GM12878 (cell line): ENCODE measurements at regions not wholly inside any gene's neighbourhood (a gene's known extent, or its start where the extent isn't known, plus 50 kb on each side); places are given as distances from the start of the nearest gene placed in this dataset.

Experiments
- ATAC-seq: fragments of 200-7000 bp; cut with Tn5 transposase; 3 replicates; pipeline ENCODE4 v1.9.1; 2020; ENCODE audit warnings: mild to moderate bottlenecking, moderate library complexity
- BruUV-seq: library from RNA; stranded (reverse); fragments of 400-500 nt; replicated peaks from 2 replicates; lab custom pipeline; 2021; lab: Mats Ljungman, UMichigan
- CTCF ChIA-PET: fragments of 300-600 bp; sonication (Branson Sonifier 250); formaldehyde crosslinking; extraction: SDS; loops from one replicate; lab custom pipeline; 2021; ENCODE audit warnings: inconsistent platforms; lab: Yijun Ruan, JAX
- POLR2A ChIA-PET: fragments of 350-600 bp; formaldehyde crosslinking; extraction: SDS; loops from one replicate; lab custom pipeline; 2021; ENCODE audit warnings: inconsistent platforms; lab: Charles Lee
- RAD21 ChIA-PET: fragments of 300-600 bp; sonication (Branson Sonifier 250); formaldehyde crosslinking; loops from one replicate; lab custom pipeline; 2023; ENCODE audit warnings: antibody characterized with exemption; ENCODE audit not compliant: unreplicated experiment; lab: Charles Lee
- SMC1A ChIA-PET: fragments of 300-600 bp; sonication (Branson Sonifier 250); formaldehyde crosslinking; loops from one replicate; lab custom pipeline; 2023; ENCODE audit not compliant: unreplicated experiment, uncharacterized antibody; lab: Charles Lee
- DNase-seq: peaks from one replicate; pipeline ENCODE4 v3.0.0-alpha.2; 2011; ENCODE audit warnings: low read depth, low spot score
- FAIRE-seq: peaks from 3 replicates; lab custom pipeline; 2011; peaks lifted over from hg19 to GRCh38; lab: Jason Lieb, UNC
- H2AFZ ChIP-seq: 2 replicates; pipeline ENCODE4 v1.6.0; 2011; ENCODE audit warnings: low read depth, low read length, control low read depth; ENCODE audit not compliant: control insufficient read depth
- H3K27ac ChIP-seq: 2 replicates; pipeline ENCODE4 v1.5.1; 2011; ENCODE audit warnings: control low read depth; ENCODE audit not compliant: control insufficient read depth, insufficient read depth
- H3K27me3 ChIP-seq, 2 experiments: replicated peaks in 1 of 2; 2 replicates each; pipeline versions ENCODE4 v1.6.0 to v1.6.1; 2011; ENCODE audit warnings: low read length in 1 of 2; ENCODE audit not compliant: control insufficient read depth in 2 of 2, insufficient read depth in 2 of 2
- H3K36me3 ChIP-seq, 2 experiments: 2 replicates each; pipeline ENCODE4 v1.5.1; 2011; ENCODE audit warnings: low read length in 1 of 2; ENCODE audit not compliant: control insufficient read depth in 2 of 2, insufficient read depth in 2 of 2
- H3K4me1 ChIP-seq: 2 replicates; pipeline ENCODE4 v1.6.1; 2011; ENCODE audit warnings: mild to moderate bottlenecking, low read length, moderate library complexity, mixed read lengths; ENCODE audit not compliant: control insufficient read depth, insufficient read depth
- H3K4me2 ChIP-seq: 2 replicates; pipeline ENCODE4 v1.6.0; 2011; ENCODE audit warnings: control low read depth; ENCODE audit not compliant: control insufficient read depth, insufficient read depth
- H3K4me3 ChIP-seq: fragments of 200-600 bp; sonication (generic); 2 replicates; pipeline ENCODE4 v1.5.1; 2016
- H3K79me2 ChIP-seq: 2 replicates; pipeline ENCODE4 v1.6.0; 2011; ENCODE audit warnings: low read length; ENCODE audit not compliant: control insufficient read depth, insufficient read depth
- H3K9ac ChIP-seq: 2 replicates; pipeline ENCODE4 v1.8.0; 2011; ENCODE audit warnings: low read length, control low read depth, mixed read lengths; ENCODE audit not compliant: control insufficient read depth, insufficient read depth
- H3K9me3 ChIP-seq: replicated peaks from 3 replicates; pipeline ENCODE4 v1.5.1; 2011; ENCODE audit warnings: mild to moderate bottlenecking, low read length; ENCODE audit not compliant: control insufficient read depth, insufficient read depth
- H4K20me1 ChIP-seq: 2 replicates; pipeline ENCODE4 v1.6.0; 2011; ENCODE audit not compliant: control insufficient read depth, insufficient read depth
- BRCA1 ChIP-seq: IDR thresholded peaks from 2 replicates; pipeline ENCODE4 v1.6.1; 2011; ENCODE audit warnings: low read depth, low read length, improper control_type of control experiment
- CHD4 ChIP-seq: fragments of 200-600 bp; sonication (generic); IDR thresholded peaks from 2 replicates; pipeline ENCODE4 v1.6.1; 2016; ENCODE audit warnings: mild to moderate bottlenecking
- CTCF ChIP-seq, 3 experiments: IDR thresholded peaks in 2 of 3; conservative IDR thresholded peaks in 1 of 3; 2 replicates each; pipeline ENCODE4 v1.5.1; 2011; ENCODE audit warnings: low read depth in 3 of 3, low read length in 3 of 3, mild to moderate bottlenecking in 3 of 3, control low read depth in 2 of 3, moderate library complexity in 2 of 3, inconsistent platforms in 1 of 3, mixed read lengths in 1 of 3; ENCODE audit not compliant: control insufficient read depth in 2 of 3, insufficient read depth in 1 of 3; ENCODE audit errors: extremely low read depth in 1 of 3
- EZH2 ChIP-seq: IDR thresholded peaks from 2 replicates; pipeline ENCODE4 v1.6.1; 2012; ENCODE audit warnings: low read depth, mild to moderate bottlenecking, control low read depth, inconsistent platforms, low read length, borderline replicate concordance; ENCODE audit not compliant: control insufficient read depth
- HCFC1 ChIP-seq: fragments of 150-350 bp; IDR thresholded peaks from 2 replicates; pipeline ENCODE4 v1.6.1; 2014; ENCODE audit warnings: low read length
- JUND ChIP-seq: IDR thresholded peaks from 2 replicates; pipeline ENCODE4 v1.6.1; 2012; ENCODE audit warnings: low read depth, mild to moderate bottlenecking, low read length, improper control_type of control experiment, moderate library complexity
- KAT2A ChIP-seq: conservative IDR thresholded peaks from 2 replicates; pipeline ENCODE4 v1.6.1; 2011; ENCODE audit warnings: low read depth, low read length; ENCODE audit not compliant: control insufficient read depth
- NR2C1 ChIP-seq: fragments of 450-650 bp; IDR thresholded peaks from 2 replicates; pipeline ENCODE4 v1.6.1; 2017; ENCODE audit warnings: antibody characterized with exemption, mild to moderate bottlenecking, moderate library complexity
- PAX8 ChIP-seq: fragments of 450-650 bp; IDR thresholded peaks from 2 replicates; pipeline ENCODE4 v1.6.1; 2017; ENCODE audit warnings: mild to moderate bottlenecking, moderate library complexity
- POU2F2 ChIP-seq: IDR thresholded peaks from 3 replicates; pipeline ENCODE4 v1.6.1; 2011; ENCODE audit warnings: low read depth, mild to moderate bottlenecking, low read length, borderline replicate concordance
- RCOR1 ChIP-seq: conservative IDR thresholded peaks from 2 replicates; pipeline ENCODE4 v1.6.1; 2012; ENCODE audit warnings: low read depth, low read length, improper control_type of control experiment
- SMAD1 ChIP-seq: fragments of 450-650 bp; IDR thresholded peaks from 2 replicates; pipeline ENCODE4 v1.6.1; 2018; ENCODE audit warnings: mild to moderate bottlenecking, low read depth; ENCODE audit not compliant: partially characterized antibody
- SMC3 ChIP-seq: IDR thresholded peaks from 2 replicates; pipeline ENCODE4 v1.6.1; 2011; ENCODE audit warnings: low read length, improper control_type of control experiment, borderline replicate concordance
- SREBF1 ChIP-seq: IDR thresholded peaks from 2 replicates; pipeline ENCODE4 v1.6.1; 2012; ENCODE audit warnings: mild to moderate bottlenecking, low read length
- SUZ12 ChIP-seq: fragments of 200-600 bp; sonication (generic); IDR thresholded peaks from one replicate; pipeline ENCODE4 v1.6.1; 2018; ENCODE audit warnings: antibody characterized with exemption, mild to moderate bottlenecking; ENCODE audit not compliant: unreplicated experiment
- USF2 ChIP-seq: IDR thresholded peaks from 2 replicates; pipeline ENCODE4 v1.6.1; 2011; ENCODE audit warnings: low read depth, low read length, improper control_type of control experiment, borderline replicate concordance
- WRNIP1 ChIP-seq: IDR thresholded peaks from 2 replicates; pipeline ENCODE4 v1.6.1; 2011; ENCODE audit warnings: low read depth, low read length, improper control_type of control experiment, borderline replicate concordance
- ZNF24 ChIP-seq: fragments of 450-650 bp; IDR thresholded peaks from 2 replicates; pipeline ENCODE4 v1.6.1; 2017; ENCODE audit warnings: antibody characterized with exemption, mild to moderate bottlenecking
- ZNF622 ChIP-seq: fragments of 450-650 bp; IDR thresholded peaks from 2 replicates; pipeline ENCODE4 v1.6.1; 2017; ENCODE audit warnings: mild to moderate bottlenecking, inconsistent platforms
- WGBS: methylation state at CpG from one replicate; pipeline ENCODE4 v1.1.6; 2016; ENCODE audit warnings: low lambda C conversion rate; ENCODE audit not compliant: insufficient replicate concordance, insufficient coverage; ENCODE audit errors: missing lambda C conversion rate; 5-methylcytosine and 5-hydroxymethylcytosine counted together
- in situ Hi-C: fragments of 300-500 bp; cut with MboI; formaldehyde crosslinking; loops from 9 replicates; pipeline ENCODE4 v1.14.3; 2018; ENCODE audit warnings: mixed read lengths
- intact Hi-C: fragments of 100-400 bp; cut with micrococcal nuclease; formaldehyde crosslinking; loops from one replicate; pipeline ENCODE4 v1.14.2; 2022; ENCODE audit not compliant: unreplicated experiment

- no peaks in the 10 kb centered on the region for H3K79me2 ChIP-seq
- POLR2A ChIA-PET, result no interaction called here
- H3K4me1 ChIP-seq, result no peaks in the 10 kb centered on the region
- H3K9ac ChIP-seq, result no peak overlapping the region
- RAD21 ChIA-PET, result no interaction called here
- ATAC-seq (no peak), FAIRE-seq (no peak), DNase-seq (no peak)
- CTCF ChIA-PET, result no interaction called here
- 37% methylated on average over 2 of the region's 2 CpGs for WGBS
- intact Hi-C loops, result no loop called here
- SMC1A ChIA-PET, result no interaction called here
- no TSS peak for BruUV-seq
- H3K27ac ChIP-seq, result no peak overlapping the region
- in situ Hi-C loops, result no loop called here
- no peaks in the 10 kb centered on the region for H3K36me3 ChIP-seq
- H4K20me1 ChIP-seq, result no peaks in the 10 kb centered on the region
- H2AFZ ChIP-seq, result no peak overlapping the region
- H3K4me3 ChIP-seq, result no peak overlapping the region
- H3K4me2 ChIP-seq, result no peak overlapping the region
- H3K27me3 ChIP-seq, result no peaks in the 10 kb centered on the region
- no peaks in the 10 kb centered on the region for H3K9me3 ChIP-seq
- TF ChIP-seq BRCA1 (no peak), KAT2A (no peak), RCOR1 (no peak), CHD4 (no peak), PAX8 (no peak), ZNF24 (no peak), NR2C1 (no peak), CTCF (IDR thresholded peaks at IDR 0.05 in 2 of 3, conservative IDR thresholded peaks at IDR 0.05 in 1 of 3; ENCODE audit: control insufficient read depth in 2 of 3, extremely low read depth in 1 of 3, insufficient read depth in 1 of 3, low read depth in 3 of 3, low read length in 3 of 3) (no peak), POU2F2 (no peak), SMAD1 (no peak), SMC3 (no peak), SUZ12 (no peak), ZNF622 (no peak), USF2 (no peak), WRNIP1 (no peak), EZH2 (no peak), HCFC1 (no peak), JUND (no peak), SREBF1 (no peak)
Measured at GRCh38 chr21:41018431-41018830, 149.5 kb upstream of the BACE2 start.
